Mesothelial cell of epicardium (in vitro differentiated cells): ENCODE measurements at regions not wholly inside any gene's neighbourhood (a gene's known extent, or its start where the extent isn't known, plus 50 kb on each side); places are given as distances from the start of the nearest gene placed in this dataset.

Experiments used
- DNase-seq, 2 experiments: peaks; one replicate each; pipeline ENCODE4 v3.0.0; 2021; ENCODE audit warnings: low spot score in 2 of 2; ENCODE audit not compliant: unreplicated experiment in 2 of 2
- H3K27ac Mint-ChIP-seq: 2 replicates; pipeline ENCODE4 v1.8.0; 2021; ENCODE audit warnings: mixed read lengths
- H3K27me3 Mint-ChIP-seq: 2 replicates; pipeline ENCODE4 v1.8.0; 2021; ENCODE audit warnings: low read depth, mixed read lengths
- H3K36me3 Mint-ChIP-seq: 2 replicates; pipeline ENCODE4 v1.8.0; 2021; ENCODE audit warnings: mixed read lengths
- H3K4me1 Mint-ChIP-seq: 2 replicates; pipeline ENCODE4 v1.8.0; 2021; ENCODE audit warnings: mixed read lengths
- H3K4me3 Mint-ChIP-seq: 2 replicates; pipeline ENCODE4 v1.8.0; 2021; ENCODE audit warnings: mild to moderate bottlenecking, moderate library complexity, mixed read lengths
- H3K9me3 Mint-ChIP-seq: 2 replicates; pipeline ENCODE4 v1.8.0; 2021; ENCODE audit warnings: mixed read lengths
- TF ChIP-seq, protein P1 (sequence below): fragments of 200-600 bp; sonication (generic); IDR thresholded peaks from one replicate; pipeline ENCODE4 v1.5.0; 2021; ENCODE audit warnings: antibody characterized with exemption; ENCODE audit not compliant: unreplicated experiment

DNA sequence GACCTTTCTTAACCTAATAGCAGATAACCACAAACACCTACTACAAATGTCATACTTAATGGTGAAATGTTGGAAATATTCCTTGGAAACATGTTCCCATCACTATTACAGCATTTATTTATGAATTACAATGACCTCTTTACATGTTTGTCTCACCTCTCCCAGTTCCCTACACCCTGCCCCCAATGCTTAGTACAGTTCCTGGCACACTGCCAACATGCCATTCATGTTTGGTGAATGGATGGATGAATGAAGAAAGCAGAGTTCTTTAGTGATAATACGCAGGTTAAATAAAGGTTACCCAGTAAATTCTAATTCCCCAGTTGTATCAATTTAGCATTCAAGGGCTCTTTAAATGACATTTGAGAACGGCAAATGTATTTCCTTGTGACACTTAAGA, 259.9 kb upstream of the ATP11B start:
- Mint-ChIP-seq H3K27ac (peak overlapping the region; percentile 64), H3K36me3 (no peaks in the 10 kb centered on the region), H3K4me3 (no peak overlapping the region), H3K9me3 (peaks cover 14% of the 10 kb centered on the region), H3K4me1 (peaks cover 4% of the 10 kb centered on the region), H3K27me3 (no peaks in the 10 kb centered on the region)
- TF ChIP-seq, protein P1, sequence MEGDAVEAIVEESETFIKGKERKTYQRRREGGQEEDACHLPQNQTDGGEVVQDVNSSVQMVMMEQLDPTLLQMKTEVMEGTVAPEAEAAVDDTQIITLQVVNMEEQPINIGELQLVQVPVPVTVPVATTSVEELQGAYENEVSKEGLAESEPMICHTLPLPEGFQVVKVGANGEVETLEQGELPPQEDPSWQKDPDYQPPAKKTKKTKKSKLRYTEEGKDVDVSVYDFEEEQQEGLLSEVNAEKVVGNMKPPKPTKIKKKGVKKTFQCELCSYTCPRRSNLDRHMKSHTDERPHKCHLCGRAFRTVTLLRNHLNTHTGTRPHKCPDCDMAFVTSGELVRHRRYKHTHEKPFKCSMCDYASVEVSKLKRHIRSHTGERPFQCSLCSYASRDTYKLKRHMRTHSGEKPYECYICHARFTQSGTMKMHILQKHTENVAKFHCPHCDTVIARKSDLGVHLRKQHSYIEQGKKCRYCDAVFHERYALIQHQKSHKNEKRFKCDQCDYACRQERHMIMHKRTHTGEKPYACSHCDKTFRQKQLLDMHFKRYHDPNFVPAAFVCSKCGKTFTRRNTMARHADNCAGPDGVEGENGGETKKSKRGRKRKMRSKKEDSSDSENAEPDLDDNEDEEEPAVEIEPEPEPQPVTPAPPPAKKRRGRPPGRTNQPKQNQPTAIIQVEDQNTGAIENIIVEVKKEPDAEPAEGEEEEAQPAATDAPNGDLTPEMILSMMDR: no peak
- no peak for DNase-seq

DNA sequence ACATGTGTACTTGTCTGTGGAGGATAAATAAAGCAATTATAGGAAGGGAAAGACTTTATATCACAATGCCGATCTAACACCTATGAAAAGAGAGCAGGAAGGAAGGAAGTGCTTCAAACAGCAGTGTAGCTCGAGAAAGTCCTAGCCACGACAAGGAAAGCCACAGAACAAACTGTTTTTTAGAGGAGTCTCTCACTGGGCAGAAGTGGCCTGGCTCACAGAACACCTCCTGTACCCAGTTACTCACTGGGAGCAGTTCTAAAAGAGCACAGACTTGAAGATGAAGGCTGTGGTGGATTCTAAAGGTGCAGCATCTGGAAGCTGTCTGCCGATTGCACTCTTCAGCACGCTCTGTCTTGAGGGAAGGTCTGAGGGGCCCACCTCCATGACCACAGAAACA, 248.8 kb upstream of the ATP11B start:
- peaks cover 4% of the 10 kb centered on the region for H3K4me1 Mint-ChIP-seq
- no peaks in the 10 kb centered on the region for H3K36me3 Mint-ChIP-seq
- H3K4me3 Mint-ChIP-seq: no peak overlapping the region
- H3K27me3 Mint-ChIP-seq: peaks cover 4% of the 10 kb centered on the region
- no peak overlapping the region for H3K27ac Mint-ChIP-seq
- TF ChIP-seq, protein P1: no peak
- DNase-seq: no peak
- H3K9me3 Mint-ChIP-seq: no peaks in the 10 kb centered on the region

DNA sequence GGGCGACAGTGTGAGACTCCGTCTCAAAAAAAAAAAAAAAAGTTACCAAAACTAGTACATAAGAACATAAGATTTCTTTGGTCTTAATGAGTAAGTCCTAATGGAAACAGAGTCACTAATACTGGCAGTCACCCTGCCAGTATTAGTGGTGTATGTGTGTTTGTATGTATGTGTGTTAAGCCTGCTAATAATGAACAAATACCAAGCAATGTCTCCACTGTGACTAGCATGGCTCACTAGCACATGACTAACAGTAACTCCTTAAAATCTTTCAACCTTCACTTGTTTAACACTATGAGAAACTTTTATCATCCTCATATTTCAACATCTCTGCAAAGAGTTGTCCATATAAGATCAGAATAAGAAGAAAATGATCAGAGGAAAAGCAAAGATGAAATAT, 231.0 kb upstream of the ATP11B start:
- Mint-ChIP-seq H3K9me3 (peaks cover 26% of the 10 kb centered on the region), H3K27ac (no peak overlapping the region), H3K4me3 (no peak overlapping the region), H3K36me3 (peaks cover 9% of the 10 kb centered on the region), H3K27me3 (no peaks in the 10 kb centered on the region), H3K4me1 (peaks cover 20% of the 10 kb centered on the region)
- no peak for DNase-seq
- TF ChIP-seq, protein P1: no peak

DNA sequence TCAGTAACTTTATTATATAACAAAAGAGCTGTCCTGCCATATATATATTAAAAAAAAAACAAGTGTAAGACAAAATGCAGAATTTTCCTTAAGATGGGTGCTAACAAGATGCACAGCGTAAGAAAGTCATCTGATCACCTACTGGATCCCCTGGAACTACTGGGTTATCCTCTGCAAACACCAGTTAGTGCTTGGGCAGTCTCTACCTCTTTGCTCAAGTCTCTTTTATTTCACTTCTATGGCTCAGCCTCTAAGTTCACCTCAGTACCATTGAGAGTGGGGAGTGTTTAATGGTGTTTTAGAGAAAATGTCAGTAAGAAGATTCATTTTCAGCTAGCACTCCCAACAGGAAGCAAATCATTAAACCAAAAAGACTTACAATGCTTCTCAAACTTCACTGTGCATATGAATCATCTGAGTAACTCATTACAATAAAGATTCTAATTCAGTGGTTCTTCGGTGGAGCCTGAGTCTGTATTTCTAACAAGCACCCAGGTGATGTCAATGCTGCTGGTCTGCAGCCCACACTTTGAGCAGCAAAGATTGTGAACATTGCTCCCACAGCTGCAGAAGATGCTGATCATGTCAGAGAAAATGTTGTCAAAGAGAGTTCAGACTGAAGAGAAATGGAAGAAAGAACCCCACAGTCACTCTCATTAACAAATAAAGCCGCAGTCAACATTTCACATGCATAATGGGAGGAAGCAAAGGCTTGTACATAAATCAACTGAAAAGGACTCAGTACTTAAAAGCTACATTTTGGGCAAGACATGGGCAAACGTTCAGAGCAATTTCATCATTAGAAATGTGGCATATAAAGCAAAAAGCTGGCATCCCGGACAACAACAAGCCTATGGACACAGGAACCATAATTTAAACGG, 227.1 kb upstream of the ATP11B start:
- Mint-ChIP-seq H3K4me3 (no peak overlapping the region), H3K27ac (peak overlapping the region; percentile 19)

DNA sequence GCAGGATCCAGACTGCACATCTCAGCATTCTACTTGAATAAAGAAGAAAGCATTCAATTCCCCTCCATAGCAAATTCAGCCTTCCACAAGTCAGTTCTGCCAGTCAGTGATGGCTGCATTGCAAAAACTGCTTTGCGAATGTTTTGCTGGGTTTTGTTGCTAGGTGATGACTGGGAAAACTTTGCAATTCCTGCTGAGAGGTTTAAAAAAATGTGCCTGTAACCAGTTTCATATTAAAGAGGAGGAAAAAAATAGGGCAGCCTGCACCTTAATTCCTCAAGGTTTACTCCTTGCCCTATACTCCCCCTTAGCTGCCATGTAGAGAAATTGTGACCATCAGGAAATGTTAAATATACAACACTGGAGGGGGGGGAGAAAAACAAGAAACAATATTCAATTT, 225.6 kb upstream of the ATP11B start:
- peak overlapping the region; percentile 57 for H3K27ac Mint-ChIP-seq
- H3K27me3 Mint-ChIP-seq: no peaks in the 10 kb centered on the region
- H3K4me1 Mint-ChIP-seq: peaks cover 33% of the 10 kb centered on the region
- H3K36me3 Mint-ChIP-seq: no peaks in the 10 kb centered on the region
- no peak overlapping the region for H3K4me3 Mint-ChIP-seq
- DNase-seq: no peak
- TF ChIP-seq, protein P1: no peak
- H3K9me3 Mint-ChIP-seq: no peaks in the 10 kb centered on the region

More for the DNA sequence above, 227.1 kb upstream of the ATP11B start:
- Mint-ChIP-seq H3K9me3 (peaks cover under 1% of the 10 kb centered on the region), H3K4me1 (peaks cover 33% of the 10 kb centered on the region), H3K36me3 (no peaks in the 10 kb centered on the region), H3K27me3 (no peaks in the 10 kb centered on the region)
- TF ChIP-seq, protein P1: no peak
- DNase-seq: no peak
